GM18508 (cell line): ENCODE measurements at regions not wholly inside any gene's neighbourhood (a gene's known extent, or its start where the extent isn't known, plus 50 kb on each side); places are given as distances from the start of the nearest gene placed in this dataset.

Source experiments
- ATAC-seq: cut with Tn5 transposase; IDR thresholded peaks from one replicate; pipeline ENCODE4 v1.9.1; 2021; ENCODE audit warnings: moderate number of reproducible peaks; ENCODE audit not compliant: insufficient read depth, unreplicated experiment

- no peak for ATAC-seq
Observed at GRCh38 chr11:19566583-19567379, 145.9 kb upstream of the NAV2 start.

GRCh38 chr11:19565639-19566038 lies 147.0 kb upstream of the NAV2 start:
- ATAC-seq = no peak

GRCh38 chr11:19562156-19562555 lies 150.5 kb upstream of the NAV2 start:
- no peak for ATAC-seq

DNA sequence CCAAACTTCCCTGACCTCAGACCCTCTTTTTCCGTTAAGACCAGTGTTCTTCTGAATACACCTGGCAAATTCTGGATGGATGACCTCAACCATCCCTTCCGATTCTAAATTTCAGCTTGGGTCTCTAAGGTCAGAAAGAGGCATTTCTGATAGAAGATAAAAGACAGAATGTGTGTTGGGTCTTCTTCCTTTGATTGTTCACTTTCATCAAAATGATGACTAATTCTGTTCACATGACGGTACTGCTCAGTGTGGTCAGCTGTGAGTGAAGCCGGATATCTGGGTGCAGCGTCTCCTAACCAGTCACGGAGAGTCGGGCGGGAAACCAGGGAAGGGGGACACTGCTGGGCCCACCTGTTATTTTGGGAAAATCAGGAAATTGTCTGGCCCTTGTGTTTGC lies 151.6 kb upstream of the NAV2 start:
- no peak for ATAC-seq

DNA sequence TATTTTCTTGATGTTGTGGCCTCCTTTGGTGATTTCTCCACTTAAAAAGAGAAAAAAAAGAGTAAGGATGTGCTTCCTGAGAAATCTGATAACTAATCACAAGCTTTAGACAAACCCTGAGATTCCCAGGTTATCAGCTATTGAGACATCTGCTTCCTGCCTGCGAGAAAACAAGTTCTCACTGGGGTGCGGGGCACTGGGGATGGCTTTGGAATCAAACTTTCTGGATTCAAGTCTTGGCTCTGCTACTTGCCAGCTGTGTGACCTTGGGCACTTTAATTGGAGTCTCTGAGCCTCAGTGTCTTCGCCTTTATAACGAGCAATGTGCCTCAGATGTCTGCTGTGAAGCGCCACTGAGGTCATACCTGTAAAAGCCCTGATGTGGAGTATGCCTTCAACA lies 152.5 kb upstream of the NAV2 start:
- ATAC-seq = no peak

DNA sequence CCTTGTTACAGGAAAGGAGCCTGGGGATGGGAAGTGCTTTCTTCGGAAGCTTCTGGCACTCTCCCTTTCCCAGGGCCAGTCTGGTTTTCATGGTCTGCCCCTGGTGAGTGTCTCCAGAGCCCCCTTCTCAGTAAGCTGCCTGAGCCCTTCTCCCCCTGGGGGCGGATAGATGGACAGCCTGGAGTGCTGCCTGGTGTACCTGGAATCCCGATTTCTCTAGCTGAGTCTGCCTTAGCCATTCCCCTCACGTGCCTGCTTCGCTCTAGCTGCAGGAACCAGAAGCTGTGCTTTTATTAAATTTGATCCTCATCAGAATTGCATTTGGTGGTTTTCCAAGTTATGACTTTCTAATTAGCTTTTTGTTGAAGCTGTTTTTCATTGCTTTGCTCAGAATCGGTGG lies 152.9 kb upstream of the NAV2 start:
- ATAC-seq = no peak

DNA sequence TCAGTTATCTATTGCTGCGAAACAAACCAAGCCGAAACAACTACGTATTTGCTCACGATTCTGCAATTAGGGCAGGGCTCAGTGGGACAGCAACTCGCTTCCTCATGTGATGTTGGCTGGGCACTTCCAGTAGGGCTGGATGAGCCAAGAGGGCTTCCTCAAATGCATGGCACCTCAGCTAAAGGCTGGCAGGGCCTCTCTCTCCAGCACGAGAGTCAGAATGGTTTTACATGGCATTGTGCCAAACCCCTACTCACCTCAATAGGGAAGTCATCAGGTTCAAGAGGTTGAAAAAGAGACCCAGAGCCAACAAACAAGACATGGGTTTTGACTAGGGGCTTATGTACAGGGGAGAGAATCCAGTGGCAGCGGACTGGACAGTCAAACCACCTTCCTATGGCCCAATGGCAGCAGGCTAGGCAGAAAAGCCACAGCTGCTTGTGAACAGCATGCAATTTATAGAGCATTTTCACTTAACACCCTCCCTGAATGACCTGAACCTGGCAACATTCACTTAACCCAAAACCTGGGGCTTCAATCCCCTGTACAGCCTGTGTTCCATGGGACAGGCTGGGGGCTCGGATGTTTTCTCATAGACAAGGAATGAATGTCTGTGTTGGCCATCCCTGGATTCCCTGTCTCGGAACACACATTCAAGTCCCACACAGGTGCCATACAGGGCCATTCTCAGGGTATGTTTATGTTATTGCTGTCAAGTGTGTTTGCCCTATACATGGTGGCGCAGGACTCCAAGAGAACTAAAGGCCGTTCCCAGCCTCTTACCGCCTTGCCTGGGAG lies 154.2 kb upstream of the NAV2 start:
- ATAC-seq = no peak

DNA sequence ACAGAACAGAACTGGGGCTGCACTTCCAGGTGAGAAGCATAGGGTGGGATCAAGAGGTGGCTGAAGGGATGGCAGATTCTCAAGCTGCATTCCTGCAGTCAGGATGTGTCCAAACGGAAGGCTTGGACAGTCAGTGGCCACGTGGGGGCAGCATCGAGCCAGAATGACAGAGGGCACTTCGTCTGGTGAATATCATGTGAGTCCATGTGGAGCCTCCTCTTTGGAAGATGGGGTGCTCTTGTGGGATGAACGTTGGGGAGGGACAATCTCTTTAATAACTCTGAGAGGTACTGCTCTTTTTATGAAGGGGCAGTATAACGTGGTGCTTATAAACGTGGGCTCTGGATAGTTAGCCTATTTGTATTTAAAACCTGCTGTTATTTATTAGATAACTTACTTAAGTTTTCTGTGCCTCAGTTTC lies 154.9 kb upstream of the NAV2 start:
- no peak for ATAC-seq

GRCh38 chr11:19557185-19557584 lies 155.5 kb upstream of the NAV2 start:
- no peak for ATAC-seq

DNA sequence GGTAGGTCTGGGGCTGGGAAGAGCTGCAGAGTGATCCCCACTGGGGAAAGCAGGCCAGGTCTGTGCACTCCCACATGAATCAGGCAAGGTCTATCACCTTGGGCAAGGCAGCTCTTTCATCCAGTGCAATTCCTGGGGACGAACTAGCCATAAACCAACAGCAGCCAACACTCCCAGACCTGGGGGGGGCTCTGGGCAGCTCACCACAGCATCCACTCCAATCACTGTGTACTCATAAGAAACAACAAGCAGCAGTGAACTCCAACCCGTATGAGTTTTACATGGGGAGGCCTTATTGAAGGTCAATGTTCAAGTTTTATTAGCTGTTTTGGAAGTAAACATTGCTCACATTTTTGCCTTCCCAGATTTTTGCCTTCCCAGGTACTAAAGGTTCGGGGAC lies 157.4 kb upstream of the NAV2 start:
- ATAC-seq = no peak

DNA sequence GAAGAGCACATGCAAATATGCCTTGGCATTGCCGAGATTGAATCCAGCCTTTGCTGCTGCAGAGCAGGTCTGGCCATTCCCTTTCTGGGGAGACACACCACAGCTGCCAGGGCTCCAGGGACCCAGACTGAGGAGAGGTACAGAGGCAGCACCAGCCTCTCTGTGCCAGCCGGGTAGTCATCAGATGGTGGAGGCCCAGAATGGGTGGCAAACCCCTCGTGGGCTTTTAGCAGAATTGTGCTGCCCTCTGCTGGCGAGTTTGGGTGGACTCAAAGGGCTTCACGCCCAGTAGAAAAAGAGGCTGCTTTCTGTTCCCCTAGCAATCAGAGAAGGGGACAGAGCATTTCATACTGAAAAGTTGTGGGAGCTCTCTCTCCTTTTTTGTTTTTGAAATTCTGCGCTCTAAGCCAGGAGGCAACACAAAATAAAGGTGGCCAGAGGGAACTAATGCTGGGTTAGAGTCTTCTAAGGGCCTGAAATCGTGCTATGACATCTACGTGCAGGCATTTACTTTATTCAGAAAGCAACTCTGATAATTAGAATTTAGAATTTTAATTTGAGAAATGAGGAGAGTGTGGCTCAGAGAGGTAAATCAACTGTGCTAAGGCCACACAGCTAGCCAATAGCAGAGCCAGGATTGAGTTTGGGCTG lies 158.8 kb upstream of the NAV2 start:
- no peak for ATAC-seq

DNA sequence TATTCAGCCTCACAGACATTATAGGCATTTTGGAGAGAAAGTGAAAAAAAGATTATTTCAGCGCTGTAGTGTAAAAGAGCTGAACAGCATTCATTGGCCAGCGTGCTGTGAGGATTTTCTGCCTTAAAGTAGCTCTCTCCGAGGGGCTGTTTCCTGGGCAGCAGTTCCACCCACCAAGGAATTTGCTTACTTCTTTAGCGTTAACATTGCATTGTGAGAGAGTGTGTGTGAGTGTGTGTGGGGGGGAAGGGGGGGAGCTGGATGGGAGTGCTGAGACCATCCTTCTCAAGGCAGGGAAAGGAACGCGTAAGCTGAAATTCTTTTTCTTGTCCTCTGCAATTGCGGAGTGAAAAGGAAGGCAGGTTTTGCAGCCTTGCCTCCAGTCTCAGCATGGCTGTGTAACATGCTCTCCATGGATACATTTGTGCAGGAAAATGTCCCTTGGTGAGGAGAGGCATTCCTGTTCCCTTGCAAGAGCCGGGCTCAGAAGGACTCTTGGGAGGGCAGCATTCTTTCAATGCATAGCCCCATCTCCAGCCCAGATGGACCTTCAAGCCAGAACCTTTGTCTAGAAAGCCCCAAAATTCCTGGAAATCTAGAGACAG lies 159.9 kb upstream of the NAV2 start:
- ATAC-seq = no peak

DNA sequence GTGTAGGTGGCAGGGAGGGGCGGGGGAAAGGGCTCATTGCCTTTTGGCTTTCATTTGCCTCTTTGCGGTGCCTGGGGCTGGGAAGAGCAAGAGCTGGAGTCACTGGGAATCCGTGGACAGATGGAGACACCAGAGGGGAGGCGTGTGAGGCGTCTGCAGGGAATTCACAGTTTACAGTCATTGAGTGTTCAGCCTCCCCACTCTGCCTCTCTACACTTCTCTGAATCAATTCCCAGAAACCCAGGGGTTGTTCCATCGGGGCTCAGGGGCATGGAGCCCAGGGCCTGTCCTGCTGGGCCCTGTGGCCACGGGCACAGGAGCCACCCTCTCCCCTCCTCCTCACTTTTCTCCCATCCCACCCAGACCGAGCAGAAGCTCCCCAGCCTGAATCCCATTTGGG lies 160.5 kb upstream of the NAV2 start:
- ATAC-seq = no peak

GRCh38 chr11:19551457-19551856 lies 161.2 kb upstream of the NAV2 start:
- ATAC-seq = no peak

DNA sequence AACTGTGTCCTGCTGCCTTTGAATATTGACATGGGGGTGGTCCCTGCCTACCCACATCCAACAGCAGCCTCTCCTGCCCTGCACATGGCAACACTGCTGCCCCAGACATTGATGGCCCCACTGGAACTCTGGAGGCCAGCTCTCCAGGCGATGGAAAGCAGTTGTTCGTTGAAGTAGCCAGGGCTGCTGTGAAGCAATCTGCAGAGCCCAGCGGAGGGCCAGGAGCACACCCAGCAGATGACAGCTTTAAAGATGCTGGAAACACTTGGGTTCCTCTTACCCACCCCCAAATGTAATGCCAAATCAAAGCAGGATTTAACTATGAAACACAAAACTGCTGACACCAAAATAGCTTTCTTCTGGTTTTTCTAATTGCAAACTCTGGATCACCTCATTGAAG lies 165.6 kb upstream of the NAV2 start:
- no peak for ATAC-seq

DNA sequence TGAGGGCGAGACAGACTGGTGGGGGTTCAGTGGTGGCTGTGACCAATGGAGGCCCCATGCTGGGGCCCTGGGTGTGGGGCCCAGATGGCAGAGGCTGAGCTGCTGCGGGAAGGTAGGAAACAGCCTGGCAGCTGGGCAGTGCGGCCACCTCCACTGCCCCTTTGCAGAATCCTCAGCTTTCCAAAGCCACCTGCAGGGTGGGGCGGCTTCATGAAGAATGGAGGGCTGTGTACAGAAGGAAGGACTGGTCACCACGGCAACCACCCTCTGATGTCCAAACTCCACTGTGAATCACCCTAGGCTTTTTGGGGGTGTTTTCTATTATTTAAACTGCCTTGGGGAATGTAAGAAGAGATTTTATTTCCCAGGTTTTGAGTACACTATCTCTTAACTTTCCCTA lies 166.3 kb upstream of the NAV2 start:
- ATAC-seq = no peak

DNA sequence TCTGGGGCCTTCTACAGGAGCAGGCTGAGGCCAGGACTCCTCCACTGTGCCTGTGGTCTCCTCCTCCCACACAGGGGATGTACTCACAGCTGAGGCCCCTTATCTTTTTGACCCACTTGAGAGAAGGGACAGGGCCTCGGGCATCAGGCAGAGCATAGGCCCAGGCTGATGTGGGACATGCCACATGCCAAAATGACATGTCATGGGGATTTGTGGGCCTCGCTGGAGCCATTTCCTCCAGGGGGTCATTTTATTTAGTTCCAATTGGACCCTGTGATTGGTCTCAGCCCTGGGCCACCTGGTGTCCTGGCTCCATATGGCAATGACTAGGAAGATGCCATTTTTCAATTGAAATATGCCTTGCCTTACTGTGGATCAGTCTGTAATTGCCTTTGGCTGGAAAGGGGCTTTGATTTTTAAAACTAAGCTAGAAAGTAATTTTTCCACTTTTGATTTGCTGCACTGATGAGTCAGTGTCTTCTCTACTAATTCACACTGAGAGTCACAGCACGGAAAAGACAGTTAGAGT lies 171.1 kb upstream of the NAV2 start:
- ATAC-seq = no peak

DNA sequence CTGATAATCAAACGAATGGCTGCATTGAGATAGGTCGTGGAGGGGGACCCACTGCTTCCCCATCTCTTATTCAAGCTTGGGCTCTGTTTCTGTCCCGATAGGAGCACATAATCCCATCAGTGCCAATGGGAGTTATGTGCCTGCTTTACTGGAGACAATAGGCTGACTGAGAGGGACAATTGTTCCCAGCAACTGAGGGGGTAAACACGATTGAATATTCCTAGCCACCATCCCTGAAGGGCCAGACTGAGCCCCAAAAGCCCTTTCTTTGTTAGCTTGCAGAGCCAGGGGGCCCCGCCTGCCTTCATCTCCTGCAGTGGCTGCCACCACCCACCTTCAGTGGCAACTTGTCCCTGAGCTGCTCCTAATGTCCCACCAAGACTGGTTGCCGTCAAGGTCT lies 172.8 kb upstream of the NAV2 start:
- ATAC-seq = no peak

DNA sequence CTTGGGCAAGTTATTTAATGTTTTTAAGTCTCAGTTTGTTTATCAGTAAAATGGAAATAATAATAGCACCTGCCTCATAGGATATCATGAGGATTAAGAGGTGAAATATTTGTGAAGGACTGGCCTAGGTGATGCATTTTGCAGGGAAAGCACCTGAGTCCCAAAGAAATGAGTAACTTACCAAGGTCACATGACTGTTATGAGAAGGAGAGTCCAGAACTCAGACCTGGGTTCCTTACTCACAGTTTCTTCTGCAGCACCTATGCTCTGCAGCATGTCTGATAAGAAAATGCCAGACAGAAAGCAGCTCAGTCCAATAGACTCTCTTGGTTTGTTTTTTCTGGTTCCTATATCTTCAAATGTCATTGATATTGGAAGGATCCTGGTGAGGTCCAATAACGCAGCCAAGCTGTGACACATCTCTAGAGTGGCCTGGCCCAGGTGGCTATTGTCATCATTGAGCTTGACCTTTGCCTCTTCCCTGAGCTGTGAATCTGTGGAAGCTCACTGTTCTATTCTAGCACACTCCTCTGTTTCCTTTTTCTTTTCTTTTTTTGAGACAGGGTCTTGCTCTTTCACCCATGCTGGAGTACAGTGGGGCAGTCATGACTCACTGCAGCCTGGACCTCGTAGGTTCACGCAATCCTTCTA lies 174.7 kb upstream of the NAV2 start:
- ATAC-seq = no peak

DNA sequence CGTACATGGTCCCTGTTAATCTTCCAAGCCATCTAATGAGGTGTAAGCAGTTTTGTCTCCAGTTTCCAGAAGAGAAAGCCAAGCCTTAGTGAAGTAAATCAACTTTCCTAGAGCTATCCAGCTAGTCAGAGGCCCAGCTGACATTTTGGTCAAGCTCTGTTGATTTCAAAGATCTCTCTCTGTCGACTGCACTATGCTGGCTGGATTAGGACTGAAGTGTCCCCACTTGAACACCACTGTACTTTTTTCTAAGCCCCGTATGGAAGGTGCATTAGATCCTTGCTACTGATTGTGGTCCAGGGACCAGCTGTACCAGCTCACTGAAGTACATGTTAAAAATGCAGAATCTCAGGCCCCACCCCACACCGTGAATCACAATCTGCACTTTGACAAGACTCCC lies 176.5 kb upstream of the NAV2 start:
- no peak for ATAC-seq
